OCI-LY1 (cell line): ENCODE measurements at regions not wholly inside any gene's neighbourhood (a gene's known extent, or its start where the extent isn't known, plus 50 kb on each side); places are given as distances from the start of the nearest gene placed in this dataset.

Experiments used
- CTCF ChIP-seq: fragments of 200-600 bp; sonication (generic), shearing (Covaris generic); IDR thresholded peaks from 2 replicates; pipeline ENCODE4 v1.5.1; 2017; ENCODE audit warnings: mild to moderate bottlenecking, antibody characterized with exemption, low read length, moderate library complexity, mixed read lengths
- EZH2 ChIP-seq: fragments of 200-600 bp; sonication (generic), shearing (Covaris generic); IDR thresholded peaks from 2 replicates; pipeline ENCODE4 v1.8.0; 2017; ENCODE audit warnings: borderline replicate concordance, mixed run types, mild to moderate bottlenecking, antibody characterized with exemption, low read length, moderate library complexity, mixed read lengths

- TF ChIP-seq CTCF (no peak), EZH2 (no peak)
Measured at GRCh38 chr9:135021393-135021789, 66.1 kb upstream of the OLFM1 start.
